ENCODE measurements at regions not wholly inside any gene's neighbourhood (a gene's known extent, or its start where the extent isn't known, plus 50 kb on each side); places are given as distances from the start of the nearest gene placed in this dataset.

DNA sequence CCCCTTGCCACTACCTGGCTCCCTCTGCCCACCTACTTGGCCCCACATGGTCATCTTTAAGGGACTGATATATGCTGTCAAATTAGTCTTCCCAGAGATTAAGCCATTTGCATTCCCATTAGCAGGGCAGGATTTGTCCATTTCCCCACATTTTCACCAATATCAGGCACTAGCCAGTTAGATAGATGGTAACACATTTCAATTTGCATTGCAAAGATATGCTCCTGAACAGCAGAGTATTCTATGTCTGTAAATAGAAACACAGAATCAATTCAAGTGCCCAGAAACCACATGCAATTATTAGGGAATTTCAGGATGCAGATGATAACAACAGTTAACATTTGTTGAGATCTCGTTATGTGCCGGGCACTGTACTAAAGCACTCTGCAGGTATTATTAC is 92.6 kb upstream of the IL12B start:
- no peak for DNase-seq

DNA sequence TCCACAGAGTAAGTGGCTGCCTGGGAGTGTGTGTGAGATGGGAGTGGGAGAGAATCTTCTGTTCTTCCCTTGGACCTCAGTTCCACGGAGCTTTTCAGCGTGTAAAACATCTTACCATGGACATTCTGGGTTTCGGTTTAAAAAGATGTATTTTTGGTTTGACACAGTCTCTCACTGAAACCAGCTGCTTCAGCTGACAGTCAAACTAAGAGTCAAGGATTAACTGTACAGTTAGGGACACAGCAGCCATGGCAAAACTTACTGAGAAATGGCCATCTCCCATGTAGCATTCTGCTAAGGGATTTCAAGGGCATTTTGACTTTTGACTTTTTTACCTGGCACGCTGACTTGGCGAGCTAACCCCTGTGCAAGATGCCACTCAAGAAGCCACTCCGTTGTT is 93.8 kb upstream of the IL12B start:
- DNase-seq, result no peak

DNA sequence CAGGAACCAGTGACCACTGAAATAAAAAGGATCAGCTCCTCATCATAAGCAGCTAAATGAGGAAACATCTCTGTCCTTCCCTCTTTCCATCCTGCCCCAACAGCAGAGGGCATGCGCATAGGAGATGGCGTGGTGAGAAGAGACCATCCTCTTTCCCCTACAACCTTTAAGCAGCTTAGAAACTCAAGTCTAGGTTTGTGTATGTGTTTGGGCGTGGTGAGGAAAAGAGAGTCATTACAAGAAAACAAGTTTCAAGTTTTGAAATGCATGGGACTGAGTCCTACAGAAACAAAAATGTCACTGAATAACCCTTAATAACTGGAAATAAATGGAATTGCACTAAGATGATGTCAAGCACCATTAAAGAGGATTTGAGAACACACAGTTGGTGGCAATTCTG is 96.4 kb upstream of the IL12B start:
- DNase-seq, result no peak

DNA sequence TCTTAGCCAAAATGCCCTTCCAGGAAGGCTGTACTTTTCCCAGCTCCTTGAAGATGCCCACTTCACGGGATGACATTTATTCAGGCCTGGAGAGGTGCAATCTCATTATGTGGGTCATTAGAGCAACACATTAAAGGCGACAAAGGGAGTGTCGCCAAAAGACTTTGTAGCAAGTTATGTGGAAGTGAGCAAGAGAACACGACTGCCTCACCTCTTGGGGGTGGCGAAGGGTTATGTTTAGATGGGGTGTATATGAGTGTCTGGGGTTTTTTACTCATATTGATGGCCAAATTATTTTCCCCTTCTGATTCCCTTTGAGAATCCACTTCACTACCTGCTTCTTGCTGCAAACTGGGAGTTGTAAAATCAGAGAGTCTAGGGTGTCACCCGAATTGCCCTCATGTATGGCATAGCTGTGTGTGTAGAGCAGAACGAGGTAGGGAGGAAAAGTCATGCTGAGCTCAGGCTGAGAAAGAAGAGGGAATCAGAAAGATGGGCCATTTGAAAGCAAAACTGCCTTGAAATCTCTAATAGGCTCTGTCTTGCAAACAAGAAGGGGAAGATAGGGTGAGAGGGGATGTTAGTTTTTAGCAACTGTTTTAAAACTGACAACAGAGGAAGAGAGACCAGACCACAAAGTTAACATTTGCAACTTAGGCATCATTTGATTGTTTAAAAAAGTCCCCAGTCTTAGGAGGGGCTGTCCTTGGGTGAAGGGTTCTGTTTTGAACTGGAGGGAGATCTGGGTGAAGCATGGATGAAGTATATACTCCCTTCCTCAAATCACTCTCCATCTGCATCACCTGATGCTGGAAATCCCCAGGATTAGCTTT is 97.1 kb upstream of the IL12B start:
- DNase-seq, result no peak

DNA sequence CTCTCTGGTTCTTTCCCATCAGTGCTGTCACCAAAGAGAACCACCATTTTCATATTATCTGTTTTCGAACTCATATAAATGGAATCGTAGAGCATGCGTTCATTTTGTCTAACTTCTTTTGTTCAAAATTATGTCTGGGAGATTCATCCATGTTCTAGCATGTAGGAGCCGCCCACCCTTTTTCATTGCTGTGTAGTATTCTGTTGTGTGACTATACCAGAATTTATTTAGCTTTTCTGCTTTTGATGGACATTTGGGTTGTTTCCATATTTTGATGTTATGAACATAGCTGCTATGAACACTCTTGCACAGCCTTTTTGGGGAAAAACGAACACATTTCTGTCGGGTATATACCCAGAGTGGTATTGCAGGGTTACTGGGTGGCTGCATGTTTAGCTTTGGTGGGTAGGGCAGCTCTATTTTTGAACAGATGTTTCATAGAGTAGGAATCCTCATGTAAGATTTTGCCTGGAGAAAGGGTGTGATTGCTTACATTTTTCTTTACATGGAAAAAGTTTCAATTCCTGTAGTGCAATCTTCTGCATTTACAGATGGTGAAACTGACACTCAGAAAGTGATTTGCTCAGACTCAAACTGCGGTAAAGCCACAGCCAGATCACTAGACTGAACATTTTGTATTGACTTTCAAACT is 100.2 kb upstream of the IL12B start:
- DNase-seq, result no peak

DNA sequence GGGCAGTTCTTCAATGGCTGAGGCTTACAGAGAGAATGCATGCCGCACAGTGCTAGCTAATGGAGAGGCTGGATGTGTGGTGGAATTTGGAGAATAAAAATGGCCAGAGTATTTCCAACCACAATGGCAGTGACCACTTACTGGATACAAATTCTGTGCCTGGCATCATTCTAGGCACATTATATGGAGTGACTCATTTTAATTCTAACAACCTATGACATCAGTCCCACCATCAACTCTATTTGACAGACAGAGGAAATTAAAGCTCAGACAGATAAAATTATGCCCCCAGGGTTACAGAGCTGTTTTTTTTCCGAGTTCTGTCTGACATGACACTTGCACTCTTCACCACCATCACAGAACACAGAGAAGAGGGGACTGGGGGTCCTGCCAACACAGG is 105.6 kb upstream of the IL12B start:
- DNase-seq, result no peak

DNA sequence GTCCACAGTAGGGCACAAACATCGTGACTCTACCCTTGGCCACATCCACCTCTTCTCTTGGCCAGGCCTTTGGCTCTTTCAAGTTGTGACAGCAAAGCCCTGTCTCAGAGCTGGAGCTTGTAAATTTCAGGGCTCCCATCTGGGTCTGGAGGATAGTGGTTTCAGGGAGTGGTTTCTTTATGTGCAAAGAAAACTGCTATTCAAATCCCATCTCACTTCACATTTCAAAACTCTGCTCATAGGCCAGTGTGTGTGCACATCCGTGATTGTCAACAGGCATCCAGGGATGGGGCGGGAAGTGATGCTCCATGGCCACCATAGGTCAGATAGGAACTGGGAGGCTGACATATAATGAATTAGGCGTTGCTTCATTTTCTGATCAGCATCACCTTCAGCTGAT is 107.8 kb upstream of the IL12B start:
- DNase-seq, result no peak

DNA sequence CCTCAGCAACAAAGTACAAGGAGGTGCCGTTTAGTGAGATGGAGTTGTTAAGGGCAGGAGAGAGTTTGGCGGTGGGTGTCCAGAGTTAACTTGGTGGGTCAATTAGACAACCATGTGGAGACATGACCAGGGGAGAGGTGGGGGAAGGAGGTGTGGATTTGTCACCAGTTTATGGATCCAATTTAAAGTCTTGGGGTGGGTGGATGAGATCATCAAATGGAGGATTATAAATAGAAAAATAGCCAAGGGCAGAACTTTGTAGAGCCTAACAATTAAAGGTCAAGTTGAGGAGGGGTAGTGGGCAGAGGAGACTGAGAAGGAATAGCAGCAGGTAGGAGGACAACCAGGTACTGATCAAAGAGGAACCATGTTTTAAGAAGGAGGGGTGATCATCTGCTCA is 108.7 kb upstream of the IL12B start:
- DNase-seq, result no peak

DNA sequence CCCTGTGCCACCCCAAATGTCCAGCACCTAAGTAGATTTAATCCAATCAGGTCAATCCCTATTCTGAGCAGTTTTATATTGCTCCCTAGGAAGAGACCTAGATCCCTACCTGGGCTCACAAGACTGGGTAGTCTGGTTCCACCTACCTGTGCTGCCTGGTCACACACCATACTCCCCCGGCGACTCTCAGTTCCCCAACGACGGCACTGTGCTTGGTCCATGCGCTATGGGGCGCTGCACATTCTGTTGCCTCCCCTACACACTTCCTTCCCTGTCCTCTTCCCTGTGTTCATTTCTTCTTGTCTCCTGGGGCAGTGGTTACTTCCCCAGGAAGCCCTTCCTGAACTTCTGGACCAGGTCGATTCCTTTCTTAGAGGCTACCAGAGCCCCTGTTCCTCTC is 109.9 kb upstream of the IL12B start:
- DNase-seq, result no peak

DNA sequence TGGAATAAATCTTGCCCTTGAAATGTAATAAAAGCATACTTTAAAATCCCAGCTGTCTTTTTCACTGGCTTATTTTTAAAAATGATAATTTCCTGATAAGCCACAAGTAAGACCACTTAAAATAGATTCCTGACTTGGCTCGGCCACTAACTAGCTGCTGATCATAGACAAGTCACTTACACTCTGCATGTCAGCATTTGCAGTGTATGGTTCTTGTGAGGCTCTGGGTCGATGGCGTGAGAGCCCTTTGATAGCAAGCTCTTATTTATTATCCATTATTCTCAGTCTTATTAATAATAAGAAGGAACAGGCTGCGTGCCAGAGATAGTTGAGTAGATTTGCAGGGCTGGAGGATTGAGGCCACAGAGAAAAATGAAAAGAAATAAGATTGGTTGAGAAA is 110.7 kb upstream of the IL12B start:
- DNase-seq, result no peak

DNA sequence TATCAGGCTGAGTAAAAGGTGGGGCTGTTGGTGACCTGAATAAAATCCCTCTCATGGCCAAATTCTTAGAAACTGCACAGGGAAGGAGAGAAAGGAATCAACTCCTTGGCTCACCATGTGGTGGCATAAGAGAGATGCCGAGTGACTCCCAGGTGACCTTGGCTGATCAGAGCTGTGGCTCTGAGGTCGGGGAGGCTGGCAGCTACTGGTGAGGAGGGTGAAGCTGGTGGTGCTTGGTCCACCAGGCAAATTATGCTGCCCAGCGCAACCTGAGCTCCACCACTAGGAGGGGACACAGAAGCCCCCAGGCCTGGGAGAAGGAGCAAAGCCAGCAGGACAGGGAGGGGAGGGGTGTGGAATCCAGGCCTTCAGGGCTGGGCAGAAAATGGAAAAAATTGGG is 111.2 kb upstream of the IL12B start:
- no peak for DNase-seq

DNA sequence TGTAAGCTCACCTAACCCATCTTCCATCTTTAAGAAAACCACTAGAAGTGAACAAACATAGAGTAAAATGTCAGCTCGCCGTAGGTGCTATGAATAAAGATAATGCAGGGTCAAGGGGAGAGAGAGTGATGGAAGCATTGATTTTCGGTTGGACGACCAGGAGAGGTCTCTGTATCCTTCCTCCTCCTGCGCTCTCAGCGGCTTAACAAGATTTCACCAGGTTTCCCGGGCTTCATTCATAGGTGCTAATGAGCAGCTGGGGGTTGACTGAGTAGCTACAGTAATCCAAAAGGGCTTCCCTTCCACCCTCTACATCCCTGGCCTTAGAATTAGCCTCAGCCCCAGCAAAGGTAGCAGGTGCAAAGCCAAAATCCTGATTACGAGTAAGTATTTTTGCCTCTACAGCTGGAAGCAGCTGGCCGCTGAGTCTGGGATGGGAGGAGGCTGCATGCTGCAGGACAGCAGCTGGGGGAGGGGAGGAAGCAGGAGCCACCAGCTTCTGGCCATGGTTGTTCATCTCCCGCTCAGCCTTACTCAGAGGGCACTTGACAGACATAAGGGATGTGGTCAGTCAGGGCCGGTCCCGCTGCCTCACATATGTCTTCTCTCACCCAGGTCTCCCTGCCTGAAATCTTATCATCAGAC is 112.0 kb upstream of the IL12B start:
- no peak for DNase-seq

DNA sequence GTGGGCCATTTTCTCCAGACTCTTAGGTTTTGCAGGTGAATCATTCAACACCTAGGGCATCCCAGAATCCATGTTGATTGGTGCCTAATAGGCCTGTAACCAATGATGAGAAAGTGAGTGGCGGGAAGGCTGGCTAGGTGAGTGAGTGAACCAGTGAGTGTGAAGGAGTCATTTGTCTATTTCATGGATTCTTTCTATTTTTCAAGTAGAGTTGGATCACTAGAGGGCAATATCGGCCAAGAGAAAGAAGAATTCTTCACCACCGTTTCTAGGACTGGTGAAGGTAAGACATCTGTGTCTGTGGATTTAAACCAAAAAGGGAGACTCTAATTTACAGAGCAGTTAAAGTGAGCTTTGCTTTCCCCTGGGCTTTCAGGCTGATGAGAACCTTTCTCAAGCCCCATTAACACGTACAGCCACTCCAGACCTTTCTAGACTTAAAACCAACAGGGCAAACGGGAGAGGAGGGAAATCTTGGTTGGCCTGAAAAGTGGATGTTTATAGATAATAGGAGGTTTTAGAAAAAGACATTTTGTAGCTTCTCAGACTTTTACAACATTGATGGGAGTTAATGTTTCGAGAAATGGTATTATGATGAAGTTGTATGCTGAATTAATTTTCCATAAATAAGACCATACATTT is 114.3 kb upstream of the IL12B start:
- DNase-seq, result no peak

DNA sequence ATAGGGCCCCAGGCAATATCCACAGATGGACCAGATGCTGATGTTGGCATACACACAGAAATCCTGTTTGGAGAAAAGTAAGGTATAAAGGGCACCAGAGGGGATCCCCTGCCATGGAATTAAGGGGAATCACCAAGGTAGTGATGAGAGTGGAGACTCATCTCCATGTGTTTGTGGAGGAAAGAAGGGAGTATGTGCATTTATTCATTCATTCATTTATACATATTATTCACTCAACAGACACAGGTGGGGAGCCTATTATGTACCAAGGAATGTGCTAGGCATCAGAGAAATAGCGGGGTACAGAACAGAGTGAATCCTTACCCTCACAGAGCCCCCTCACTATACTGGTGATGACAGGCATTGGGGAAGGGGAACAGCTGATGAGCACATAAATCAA is 116.8 kb upstream of the IL12B start:
- DNase-seq, result no peak

DNA sequence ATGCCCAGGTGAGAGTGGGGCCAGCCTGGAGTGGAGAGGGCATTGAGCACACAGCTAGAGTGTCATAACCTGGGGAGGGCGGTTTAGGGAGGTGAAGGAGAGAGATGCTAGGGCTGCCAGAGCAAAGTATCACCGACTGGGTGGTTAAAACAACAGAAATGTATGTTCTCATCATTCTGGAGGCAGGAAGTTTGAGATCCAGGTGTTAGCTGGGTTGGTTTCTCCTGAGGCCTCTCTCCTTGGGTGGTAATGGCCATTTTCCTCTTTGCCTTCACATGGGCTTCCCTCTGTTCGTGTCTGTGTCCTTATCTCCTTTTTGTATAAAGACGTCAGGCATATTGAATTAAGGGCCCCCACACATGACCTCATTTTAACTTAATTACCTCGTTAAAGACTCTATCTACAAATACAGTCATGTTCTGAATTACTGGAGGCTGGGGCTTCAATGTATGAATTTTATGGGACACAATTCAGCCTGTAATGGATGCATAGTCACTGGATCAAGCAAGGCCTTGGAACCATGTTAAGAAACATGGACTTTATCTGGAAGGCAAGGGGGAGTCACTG is 118.6 kb upstream of the IL12B start:
- no peak for DNase-seq

DNA sequence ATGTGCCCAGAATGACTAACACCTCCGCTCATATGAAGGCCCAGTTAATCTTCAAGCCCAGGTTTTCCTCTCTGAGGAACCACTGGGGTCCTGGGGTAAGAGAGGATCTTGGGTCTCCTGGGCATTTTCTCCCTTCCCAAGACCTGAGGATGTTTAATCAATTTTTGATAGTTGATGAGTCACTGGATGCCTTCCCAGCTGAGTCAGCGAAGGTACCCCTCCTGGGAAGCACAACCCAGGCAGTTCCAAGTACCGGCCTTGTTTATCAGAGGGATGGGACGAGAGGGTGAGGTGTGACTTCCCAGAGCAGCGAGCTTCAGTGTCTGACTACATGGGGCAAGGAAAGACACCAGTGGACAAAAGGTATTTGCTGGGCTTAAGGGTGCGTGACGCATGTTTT is 119.6 kb upstream of the IL12B start:
- DNase-seq, result no peak

DNA sequence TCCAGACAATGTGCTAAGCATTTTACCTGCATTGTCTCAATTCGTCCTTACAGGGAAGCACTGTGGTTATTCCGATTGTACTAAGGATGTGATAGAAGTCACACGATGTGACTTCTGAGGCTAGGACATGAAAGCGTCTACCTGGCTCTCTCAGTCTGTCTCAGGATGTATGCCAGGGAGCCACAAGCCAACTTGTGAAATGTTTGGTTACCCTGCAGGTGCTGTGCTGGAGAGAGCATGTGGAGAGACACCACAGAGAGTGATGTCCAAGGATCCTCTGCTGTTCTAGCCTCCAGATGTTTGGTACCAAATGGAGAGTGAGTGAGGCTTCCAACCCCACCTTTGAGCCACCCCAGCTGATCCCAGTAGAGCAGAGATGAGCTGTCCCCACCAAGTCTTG is 120.1 kb upstream of the IL12B start:
- DNase-seq, result no peak

DNA sequence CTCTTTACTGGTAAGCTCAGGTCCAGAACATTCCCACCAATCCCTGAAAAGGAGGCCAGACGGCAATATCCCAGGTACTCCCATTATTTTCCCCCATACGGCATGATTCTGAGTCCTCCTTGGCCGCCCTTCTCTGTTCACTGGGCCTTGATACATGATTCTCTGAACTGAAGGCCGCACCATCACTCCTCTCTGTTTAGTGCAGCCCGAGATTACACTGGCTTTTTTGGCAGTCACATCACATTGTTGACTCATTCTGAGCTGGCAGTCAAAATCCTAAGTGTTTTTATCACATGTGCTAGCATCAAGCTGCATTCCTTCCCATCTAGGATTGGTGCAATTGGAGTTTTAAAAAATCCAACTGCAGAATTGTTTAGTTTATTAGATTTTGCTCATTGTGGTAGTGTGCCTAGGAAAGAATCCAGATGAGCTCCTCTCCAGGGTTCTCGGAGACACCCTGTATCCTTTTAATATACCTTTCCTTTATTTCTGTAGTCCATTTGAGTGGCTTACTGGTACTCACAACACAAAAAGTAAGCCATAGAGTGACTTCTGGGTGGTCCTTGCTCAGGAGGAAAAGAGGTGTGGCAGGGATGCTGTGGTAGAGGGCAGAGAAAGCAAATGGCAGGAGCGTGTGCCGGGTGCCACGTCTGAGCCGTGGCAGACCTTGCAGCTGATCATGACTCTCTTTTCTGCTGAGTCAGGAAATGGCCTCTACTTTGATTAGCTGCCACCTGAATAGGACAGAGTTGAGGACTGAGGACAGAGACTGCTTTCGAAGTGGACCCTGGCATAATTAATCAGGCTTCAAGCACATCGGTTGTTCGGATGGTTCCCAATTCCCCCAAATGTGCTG is 121.1 kb upstream of the IL12B start:
- DNase-seq, result no peak

DNA sequence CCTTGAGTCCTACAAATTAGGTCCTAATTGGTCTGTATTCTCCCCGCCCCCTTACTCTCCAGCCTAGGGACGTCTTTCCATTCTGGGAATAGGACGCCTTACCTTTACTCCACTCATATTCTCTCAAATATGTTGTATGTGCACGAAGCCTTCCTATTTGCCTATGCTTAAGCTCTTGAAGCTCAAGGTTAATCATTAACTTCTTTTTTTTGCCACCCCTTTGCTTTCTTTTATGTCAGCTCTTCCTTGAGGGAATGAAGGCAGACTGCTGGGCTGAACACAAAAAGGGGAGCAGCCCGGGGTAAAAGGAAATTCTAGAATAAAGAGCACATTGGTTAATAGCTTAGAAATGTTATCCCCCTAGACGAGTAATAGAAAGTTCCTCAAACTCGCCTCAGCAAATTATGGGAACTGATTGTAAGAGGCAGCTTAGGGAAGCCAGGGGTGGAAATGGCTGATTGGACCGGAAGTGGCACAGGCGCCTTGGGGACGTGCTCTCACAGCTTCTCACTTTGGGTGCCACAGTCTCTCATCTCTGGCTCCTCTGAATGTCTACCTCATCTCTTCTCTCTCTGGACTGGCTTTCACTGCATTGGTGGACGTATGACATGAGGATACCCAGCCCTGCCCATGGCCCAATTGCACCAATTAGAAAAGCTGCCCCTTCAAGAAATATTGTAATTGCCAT is 122.3 kb upstream of the IL12B start:
- DNase-seq, result no peak

DNA sequence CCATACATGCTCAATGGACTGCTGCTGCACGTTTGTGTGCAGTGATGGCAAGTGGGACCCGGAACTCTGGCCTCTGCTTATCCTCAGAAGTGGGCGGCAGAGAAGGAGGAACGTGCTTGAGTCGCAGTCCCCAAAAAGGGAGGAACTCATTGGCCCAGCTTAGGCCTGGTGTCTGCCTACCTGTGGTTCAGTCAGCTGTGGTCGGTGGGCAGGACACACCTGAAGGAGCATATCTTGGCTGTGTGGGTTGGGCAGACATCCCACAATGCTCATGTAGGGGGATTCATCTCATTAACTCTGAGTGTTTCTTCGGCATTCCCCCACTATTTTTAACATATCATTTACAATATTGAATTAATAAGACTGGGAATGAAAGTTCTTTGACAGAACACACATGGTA is 122.9 kb upstream of the IL12B start:
- no peak for DNase-seq

DNA sequence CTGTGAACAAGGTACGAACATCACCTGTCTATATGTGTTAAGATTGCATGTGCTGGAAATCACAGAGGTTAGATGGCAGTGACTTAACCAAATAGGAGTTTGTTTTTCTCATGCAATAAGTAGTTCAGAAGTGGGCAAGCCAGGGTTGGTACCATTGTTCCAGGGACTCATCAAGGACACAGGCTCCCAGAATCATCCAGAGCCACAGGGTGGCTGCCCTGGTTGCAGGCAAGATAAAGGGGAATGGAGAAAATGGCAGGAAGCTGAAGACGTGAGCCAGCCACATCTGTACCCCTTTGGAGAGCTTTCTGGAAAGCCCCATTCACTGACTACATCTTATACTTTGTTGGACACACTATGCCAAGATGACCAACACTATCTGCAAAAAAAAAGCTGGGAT is 126.0 kb upstream of the IL12B start:
- DNase-seq, result no peak

Measured in activated CD4-positive, alpha-beta T cell treated with anti-CD3 and anti-CD28 coated beads, Interleukin-2, amount 50 U/mL, for 48 hours (primary cell).